ENCODE measurements at regions not wholly inside any gene's neighbourhood (a gene's known extent, or its start where the extent isn't known, plus 50 kb on each side); places are given as distances from the start of the nearest gene placed in this dataset.

DNA sequence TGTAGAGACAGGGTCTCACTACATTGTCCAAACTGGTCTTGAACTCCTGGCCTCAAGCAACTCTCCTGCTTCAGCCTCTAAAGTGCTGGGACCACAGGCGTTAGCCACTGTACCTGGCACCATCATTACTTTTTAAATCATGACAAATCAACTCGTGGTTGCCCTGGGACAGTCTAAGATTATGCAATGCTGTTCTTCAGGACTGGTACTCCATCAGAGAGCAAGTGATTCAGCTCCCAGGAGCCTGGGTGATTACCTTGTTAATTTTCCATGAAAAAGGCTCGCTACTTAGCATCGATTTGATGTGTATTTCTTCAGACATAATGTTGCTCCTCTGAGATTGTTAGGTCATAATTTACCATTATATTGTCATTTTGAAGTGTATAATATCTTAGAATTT is 158.9 kb upstream of the STEAP4 start (continued):
- TF ChIP-seq, protein P1, sequence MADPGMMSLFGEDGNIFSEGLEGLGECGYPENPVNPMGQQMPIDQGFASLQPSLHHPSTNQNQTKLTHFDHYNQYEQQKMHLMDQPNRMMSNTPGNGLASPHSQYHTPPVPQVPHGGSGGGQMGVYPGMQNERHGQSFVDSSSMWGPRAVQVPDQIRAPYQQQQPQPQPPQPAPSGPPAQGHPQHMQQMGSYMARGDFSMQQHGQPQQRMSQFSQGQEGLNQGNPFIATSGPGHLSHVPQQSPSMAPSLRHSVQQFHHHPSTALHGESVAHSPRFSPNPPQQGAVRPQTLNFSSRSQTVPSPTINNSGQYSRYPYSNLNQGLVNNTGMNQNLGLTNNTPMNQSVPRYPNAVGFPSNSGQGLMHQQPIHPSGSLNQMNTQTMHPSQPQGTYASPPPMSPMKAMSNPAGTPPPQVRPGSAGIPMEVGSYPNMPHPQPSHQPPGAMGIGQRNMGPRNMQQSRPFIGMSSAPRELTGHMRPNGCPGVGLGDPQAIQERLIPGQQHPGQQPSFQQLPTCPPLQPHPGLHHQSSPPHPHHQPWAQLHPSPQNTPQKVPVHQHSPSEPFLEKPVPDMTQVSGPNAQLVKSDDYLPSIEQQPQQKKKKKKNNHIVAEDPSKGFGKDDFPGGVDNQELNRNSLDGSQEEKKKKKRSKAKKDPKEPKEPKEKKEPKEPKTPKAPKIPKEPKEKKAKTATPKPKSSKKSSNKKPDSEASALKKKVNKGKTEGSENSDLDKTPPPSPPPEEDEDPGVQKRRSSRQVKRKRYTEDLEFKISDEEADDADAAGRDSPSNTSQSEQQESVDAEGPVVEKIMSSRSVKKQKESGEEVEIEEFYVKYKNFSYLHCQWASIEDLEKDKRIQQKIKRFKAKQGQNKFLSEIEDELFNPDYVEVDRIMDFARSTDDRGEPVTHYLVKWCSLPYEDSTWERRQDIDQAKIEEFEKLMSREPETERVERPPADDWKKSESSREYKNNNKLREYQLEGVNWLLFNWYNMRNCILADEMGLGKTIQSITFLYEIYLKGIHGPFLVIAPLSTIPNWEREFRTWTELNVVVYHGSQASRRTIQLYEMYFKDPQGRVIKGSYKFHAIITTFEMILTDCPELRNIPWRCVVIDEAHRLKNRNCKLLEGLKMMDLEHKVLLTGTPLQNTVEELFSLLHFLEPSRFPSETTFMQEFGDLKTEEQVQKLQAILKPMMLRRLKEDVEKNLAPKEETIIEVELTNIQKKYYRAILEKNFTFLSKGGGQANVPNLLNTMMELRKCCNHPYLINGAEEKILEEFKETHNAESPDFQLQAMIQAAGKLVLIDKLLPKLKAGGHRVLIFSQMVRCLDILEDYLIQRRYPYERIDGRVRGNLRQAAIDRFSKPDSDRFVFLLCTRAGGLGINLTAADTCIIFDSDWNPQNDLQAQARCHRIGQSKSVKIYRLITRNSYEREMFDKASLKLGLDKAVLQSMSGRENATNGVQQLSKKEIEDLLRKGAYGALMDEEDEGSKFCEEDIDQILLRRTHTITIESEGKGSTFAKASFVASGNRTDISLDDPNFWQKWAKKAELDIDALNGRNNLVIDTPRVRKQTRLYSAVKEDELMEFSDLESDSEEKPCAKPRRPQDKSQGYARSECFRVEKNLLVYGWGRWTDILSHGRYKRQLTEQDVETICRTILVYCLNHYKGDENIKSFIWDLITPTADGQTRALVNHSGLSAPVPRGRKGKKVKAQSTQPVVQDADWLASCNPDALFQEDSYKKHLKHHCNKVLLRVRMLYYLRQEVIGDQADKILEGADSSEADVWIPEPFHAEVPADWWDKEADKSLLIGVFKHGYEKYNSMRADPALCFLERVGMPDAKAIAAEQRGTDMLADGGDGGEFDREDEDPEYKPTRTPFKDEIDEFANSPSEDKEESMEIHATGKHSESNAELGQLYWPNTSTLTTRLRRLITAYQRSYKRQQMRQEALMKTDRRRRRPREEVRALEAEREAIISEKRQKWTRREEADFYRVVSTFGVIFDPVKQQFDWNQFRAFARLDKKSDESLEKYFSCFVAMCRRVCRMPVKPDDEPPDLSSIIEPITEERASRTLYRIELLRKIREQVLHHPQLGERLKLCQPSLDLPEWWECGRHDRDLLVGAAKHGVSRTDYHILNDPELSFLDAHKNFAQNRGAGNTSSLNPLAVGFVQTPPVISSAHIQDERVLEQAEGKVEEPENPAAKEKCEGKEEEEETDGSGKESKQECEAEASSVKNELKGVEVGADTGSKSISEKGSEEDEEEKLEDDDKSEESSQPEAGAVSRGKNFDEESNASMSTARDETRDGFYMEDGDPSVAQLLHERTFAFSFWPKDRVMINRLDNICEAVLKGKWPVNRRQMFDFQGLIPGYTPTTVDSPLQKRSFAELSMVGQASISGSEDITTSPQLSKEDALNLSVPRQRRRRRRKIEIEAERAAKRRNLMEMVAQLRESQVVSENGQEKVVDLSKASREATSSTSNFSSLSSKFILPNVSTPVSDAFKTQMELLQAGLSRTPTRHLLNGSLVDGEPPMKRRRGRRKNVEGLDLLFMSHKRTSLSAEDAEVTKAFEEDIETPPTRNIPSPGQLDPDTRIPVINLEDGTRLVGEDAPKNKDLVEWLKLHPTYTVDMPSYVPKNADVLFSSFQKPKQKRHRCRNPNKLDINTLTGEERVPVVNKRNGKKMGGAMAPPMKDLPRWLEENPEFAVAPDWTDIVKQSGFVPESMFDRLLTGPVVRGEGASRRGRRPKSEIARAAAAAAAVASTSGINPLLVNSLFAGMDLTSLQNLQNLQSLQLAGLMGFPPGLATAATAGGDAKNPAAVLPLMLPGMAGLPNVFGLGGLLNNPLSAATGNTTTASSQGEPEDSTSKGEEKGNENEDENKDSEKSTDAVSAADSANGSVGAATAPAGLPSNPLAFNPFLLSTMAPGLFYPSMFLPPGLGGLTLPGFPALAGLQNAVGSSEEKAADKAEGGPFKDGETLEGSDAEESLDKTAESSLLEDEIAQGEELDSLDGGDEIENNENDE (IDR thresholded peaks at IDR 0.05; ENCODE audit: insufficient replicate concordance, low read length), result no peak
- no peak for TF ChIP-seq RFX5 (IDR thresholded peaks at IDR 0.05; ENCODE audit: borderline replicate concordance, low read depth, low read length)
